ENCODE measurements at regions not wholly inside any gene's neighbourhood (a gene's known extent, or its start where the extent isn't known, plus 50 kb on each side); places are given as distances from the start of the nearest gene placed in this dataset.

GRCh38 chr2:217162533-217162932 lies 302.7 kb upstream of the TNP1 start:
- Histone ChIP-seq H3K14ac (ENCODE audit: low read length) (no peak overlapping the region), H3K9ac (ENCODE audit: low read depth, low read length, poor library complexity) (no peak overlapping the region), H3K27ac (replicated peaks; ENCODE audit: low read length) (no peak overlapping the region), H4K8ac (ENCODE audit: low read depth, low read length) (no peak overlapping the region), H3K4me3 (ENCODE audit: low read length in 2 of 2) (no peak overlapping the region), H3K23ac (ENCODE audit: low read depth, low read length, poor library complexity) (no peak overlapping the region), H3K4me2 (ENCODE audit: insufficient read depth, low read length, poor library complexity, severe bottlenecking) (no peak overlapping the region), H3K36me3 (replicated peaks in 1 of 2; ENCODE audit: control insufficient read depth in 2 of 2, insufficient read depth in 2 of 2, low read length in 2 of 2) (no peaks in the 10 kb centered on the region), H3K18ac (ENCODE audit: low read length) (peak overlapping the region; percentile 12), H2AK5ac (ENCODE audit: low read depth, low read length) (no peak overlapping the region), H4K91ac (ENCODE audit: low read depth, low read length, poor library complexity) (no peak overlapping the region), H3K4me1 (ENCODE audit: control insufficient read depth in 2 of 2, insufficient read depth in 1 of 2, low read depth in 1 of 2, low read length in 2 of 2) (peaks cover 9 to 17% of the 10 kb centered on the region in 2 donors), H3K9me3 (replicated peaks in 1 of 2; ENCODE audit: control insufficient read depth in 2 of 2, insufficient read depth in 1 of 2, low read depth in 1 of 2, low read length in 2 of 2) (peaks cover 0 to 3% of the 10 kb centered on the region in 2 donors), H3K27me3 (ENCODE audit: control insufficient read depth in 3 of 3, insufficient read depth in 3 of 3, low read depth in 1 of 3, low read length in 3 of 3) (no peaks in the 10 kb centered on the region), H2BK12ac (ENCODE audit: low read length) (no peak overlapping the region), H2BK5ac (ENCODE audit: low read length) (no peak overlapping the region), H2BK15ac (ENCODE audit: low read length) (no peak overlapping the region), H3K4ac (ENCODE audit: low read length) (no peak overlapping the region), H3K79me1 (ENCODE audit: low read depth, low read length) (no peaks in the 10 kb centered on the region), H2BK120ac (ENCODE audit: low read depth, low read length) (no peak overlapping the region), H2AFZ (ENCODE audit: low read length) (peak overlapping the region; percentile 53)
- no peak for DNase-seq (ENCODE audit: low spot score)
- no CpG with 5 or more reads among the region's 9 CpGs for WGBS, 2 donors (ENCODE audit: extremely low coverage in 2 of 2, insufficient read length in 2 of 2, insufficient replicate concordance in 1 of 2)

DNA sequence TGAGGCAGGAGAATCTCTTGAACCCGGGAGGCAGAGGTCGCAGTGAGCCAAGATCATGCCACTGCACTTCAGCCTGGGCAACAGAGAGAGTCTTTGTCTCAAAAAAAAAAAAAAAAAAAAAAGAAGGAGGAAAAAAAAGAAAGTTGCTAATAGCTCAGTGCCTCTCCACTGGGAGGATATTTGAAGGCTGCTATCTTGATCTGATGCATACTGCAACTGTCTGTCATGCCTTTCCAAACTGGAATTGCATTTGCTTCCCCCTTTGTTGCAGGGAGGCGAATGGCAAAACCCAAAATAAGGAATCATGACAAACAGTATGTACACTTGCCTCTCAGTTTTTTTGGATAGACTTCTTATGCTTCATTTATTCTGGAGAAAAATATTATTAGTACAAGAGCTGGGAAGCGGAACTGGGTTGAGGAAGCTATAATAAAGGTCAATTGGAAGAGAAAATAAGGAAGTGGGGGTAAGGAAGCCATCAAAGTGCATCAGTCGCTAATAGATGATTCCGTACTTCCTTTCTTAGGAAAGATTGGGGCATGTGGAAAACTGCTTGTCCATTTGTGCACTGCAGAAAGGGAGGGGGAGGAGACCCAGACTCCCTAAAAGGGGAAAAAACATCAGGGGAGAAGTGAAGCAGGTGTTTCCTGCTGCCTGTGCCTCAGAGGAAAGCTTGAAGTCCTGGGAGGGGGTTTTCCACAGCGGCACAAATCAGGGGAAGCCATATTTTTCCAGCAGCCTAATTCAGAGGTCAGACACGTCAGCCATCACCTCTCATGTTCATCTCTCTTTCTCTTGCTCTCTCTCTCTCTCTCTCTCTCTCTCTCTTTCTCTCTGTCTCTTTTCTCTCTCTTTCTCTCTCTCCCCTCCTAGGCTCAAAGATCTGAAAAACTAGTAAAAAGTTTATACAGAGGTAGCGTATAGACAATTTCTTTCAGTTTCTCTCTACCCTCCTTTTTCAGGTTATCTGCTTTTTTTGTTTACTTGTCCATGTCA lies 301.4 kb upstream of the TNP1 start:
- no peaks in the 10 kb centered on the region for H3K27me3 ChIP-seq (ENCODE audit: control insufficient read depth in 3 of 3, insufficient read depth in 3 of 3, low read depth in 1 of 3, low read length in 3 of 3)
- no peak overlapping the region for H3K27ac ChIP-seq (replicated peaks; ENCODE audit: low read length)
- H4K91ac ChIP-seq (ENCODE audit: low read depth, low read length, poor library complexity) = no peak overlapping the region
- H3K4me3 ChIP-seq (ENCODE audit: low read length in 2 of 2) = no peak overlapping the region
- no peak overlapping the region for H3K4ac ChIP-seq (ENCODE audit: low read length)
- no peak for DNase-seq (ENCODE audit: low spot score)
- H3K18ac ChIP-seq (ENCODE audit: low read length) = no peak overlapping the region
- no peak overlapping the region for H2AK5ac ChIP-seq (ENCODE audit: low read depth, low read length)
- H3K9me3 ChIP-seq (replicated peaks in 1 of 2; ENCODE audit: control insufficient read depth in 2 of 2, insufficient read depth in 1 of 2, low read depth in 1 of 2, low read length in 2 of 2) = peaks cover 0 to 3% of the 10 kb centered on the region in 2 donors
- H2BK120ac ChIP-seq (ENCODE audit: low read depth, low read length) = no peak overlapping the region
- no peak overlapping the region for H3K23ac ChIP-seq (ENCODE audit: low read depth, low read length, poor library complexity)
- H3K9ac ChIP-seq (ENCODE audit: low read depth, low read length, poor library complexity) = no peak overlapping the region
- no peaks in the 10 kb centered on the region for H3K79me1 ChIP-seq (ENCODE audit: low read depth, low read length)
- H2BK5ac ChIP-seq (ENCODE audit: low read length) = no peak overlapping the region
- H2AFZ ChIP-seq (ENCODE audit: low read length) = peak overlapping the region; percentile 48
- H3K4me2 ChIP-seq (ENCODE audit: insufficient read depth, low read length, poor library complexity, severe bottlenecking) = no peak overlapping the region
- H3K4me1 ChIP-seq (ENCODE audit: control insufficient read depth in 2 of 2, insufficient read depth in 1 of 2, low read depth in 1 of 2, low read length in 2 of 2) = peaks cover 8 to 17% of the 10 kb centered on the region in 2 donors
- no peak overlapping the region for H4K8ac ChIP-seq (ENCODE audit: low read depth, low read length)
- H3K36me3 ChIP-seq (replicated peaks in 1 of 2; ENCODE audit: control insufficient read depth in 2 of 2, insufficient read depth in 2 of 2, low read length in 2 of 2) = no peaks in the 10 kb centered on the region
- no peak overlapping the region for H2BK15ac ChIP-seq (ENCODE audit: low read length)
- no CpG with 5 or more reads among the region's 9 CpGs for WGBS, 2 donors (ENCODE audit: extremely low coverage in 2 of 2, insufficient read length in 2 of 2, insufficient replicate concordance in 1 of 2)
- no peak overlapping the region for H3K14ac ChIP-seq (ENCODE audit: low read length)
- no peak overlapping the region for H2BK12ac ChIP-seq (ENCODE audit: low read length)

GRCh38 chr2:217160103-217160743 lies 300.4 kb upstream of the TNP1 start:
- Histone ChIP-seq H3K4me2 (ENCODE audit: insufficient read depth, low read length, poor library complexity, severe bottlenecking) (no peak overlapping the region), H3K9ac (ENCODE audit: low read depth, low read length, poor library complexity) (no peak overlapping the region), H2BK120ac (ENCODE audit: low read depth, low read length) (no peak overlapping the region), H3K4me1 (ENCODE audit: control insufficient read depth in 2 of 2, insufficient read depth in 1 of 2, low read depth in 1 of 2, low read length in 2 of 2) (peaks cover 11 to 17% of the 10 kb centered on the region in 2 donors), H3K4ac (ENCODE audit: low read length) (no peak overlapping the region), H3K79me1 (ENCODE audit: low read depth, low read length) (no peaks in the 10 kb centered on the region), H2BK15ac (ENCODE audit: low read length) (no peak overlapping the region), H2AFZ (ENCODE audit: low read length) (no peak overlapping the region), H2AK5ac (ENCODE audit: low read depth, low read length) (no peak overlapping the region), H3K14ac (ENCODE audit: low read length) (no peak overlapping the region), H3K18ac (ENCODE audit: low read length) (no peak overlapping the region), H3K4me3 (ENCODE audit: low read length in 2 of 2) (no peak overlapping the region), H3K9me3 (replicated peaks in 1 of 2; ENCODE audit: control insufficient read depth in 2 of 2, insufficient read depth in 1 of 2, low read depth in 1 of 2, low read length in 2 of 2) (peaks cover 0 to 3% of the 10 kb centered on the region in 2 donors), H3K27ac (replicated peaks; ENCODE audit: low read length) (no peak overlapping the region), H3K23ac (ENCODE audit: low read depth, low read length, poor library complexity) (no peak overlapping the region), H3K36me3 (replicated peaks in 1 of 2; ENCODE audit: control insufficient read depth in 2 of 2, insufficient read depth in 2 of 2, low read length in 2 of 2) (no peaks in the 10 kb centered on the region), H3K27me3 (ENCODE audit: control insufficient read depth in 3 of 3, insufficient read depth in 3 of 3, low read depth in 1 of 3, low read length in 3 of 3) (no peaks in the 10 kb centered on the region), H4K8ac (ENCODE audit: low read depth, low read length) (no peak overlapping the region), H2BK5ac (ENCODE audit: low read length) (no peak overlapping the region), H4K91ac (ENCODE audit: low read depth, low read length, poor library complexity) (no peak overlapping the region), H2BK12ac (ENCODE audit: low read length) (no peak overlapping the region)
- DNase-seq (ENCODE audit: low spot score) = no peak
- WGBS, 2 donors (ENCODE audit: extremely low coverage in 2 of 2, insufficient read length in 2 of 2, insufficient replicate concordance in 1 of 2) = no CpG with 5 or more reads among the region's 4 CpGs

- Histone ChIP-seq H3K27ac (replicated peaks; ENCODE audit: low read length) (no peak overlapping the region), H3K14ac (ENCODE audit: low read length) (no peak overlapping the region), H3K27me3 (ENCODE audit: control insufficient read depth in 3 of 3, insufficient read depth in 3 of 3, low read depth in 1 of 3, low read length in 3 of 3) (no peaks in the 10 kb centered on the region), H3K9me3 (replicated peaks in 1 of 2; ENCODE audit: control insufficient read depth in 2 of 2, insufficient read depth in 1 of 2, low read depth in 1 of 2, low read length in 2 of 2) (peaks cover 0 to 3% of the 10 kb centered on the region in 2 donors), H3K4me1 (ENCODE audit: control insufficient read depth in 2 of 2, insufficient read depth in 1 of 2, low read depth in 1 of 2, low read length in 2 of 2) (peaks cover 11 to 17% of the 10 kb centered on the region in 2 donors), H3K23ac (ENCODE audit: low read depth, low read length, poor library complexity) (no peak overlapping the region), H2BK120ac (ENCODE audit: low read depth, low read length) (no peak overlapping the region), H3K9ac (ENCODE audit: low read depth, low read length, poor library complexity) (no peak overlapping the region), H2BK15ac (ENCODE audit: low read length) (no peak overlapping the region), H3K4me3 (ENCODE audit: low read length in 2 of 2) (no peak overlapping the region), H2BK5ac (ENCODE audit: low read length) (no peak overlapping the region), H3K18ac (ENCODE audit: low read length) (no peak overlapping the region), H2AFZ (ENCODE audit: low read length) (no peak overlapping the region), H3K4ac (ENCODE audit: low read length) (no peak overlapping the region), H3K79me1 (ENCODE audit: low read depth, low read length) (no peaks in the 10 kb centered on the region), H4K8ac (ENCODE audit: low read depth, low read length) (no peak overlapping the region), H3K36me3 (replicated peaks in 1 of 2; ENCODE audit: control insufficient read depth in 2 of 2, insufficient read depth in 2 of 2, low read length in 2 of 2) (no peaks in the 10 kb centered on the region), H2BK12ac (ENCODE audit: low read length) (no peak overlapping the region), H2AK5ac (ENCODE audit: low read depth, low read length) (no peak overlapping the region), H4K91ac (ENCODE audit: low read depth, low read length, poor library complexity) (no peak overlapping the region), H3K4me2 (ENCODE audit: insufficient read depth, low read length, poor library complexity, severe bottlenecking) (no peak overlapping the region)
- no peak for DNase-seq (ENCODE audit: low spot score)
- no CpG with 5 or more reads among the region's 2 CpGs for WGBS, 2 donors (ENCODE audit: extremely low coverage in 2 of 2, insufficient read length in 2 of 2, insufficient replicate concordance in 1 of 2)
Measured at GRCh38 chr2:217158928-217159327, 299.1 kb upstream of the TNP1 start.

All from neuronal stem cell (in vitro differentiated cells).